Skeletal muscle tissue (tissue), 3 donors: ENCODE measurements at regions not wholly inside any gene's neighbourhood (a gene's known extent, or its start where the extent isn't known, plus 50 kb on each side); places are given as distances from the start of the nearest gene placed in this dataset.

Source experiments
- H3K27ac ChIP-seq: one replicate; pipeline ENCODE4 v1.7.0; 2013; ENCODE audit warnings: mild to moderate bottlenecking, low read depth, low read length, inconsistent platforms
- H3K27me3 ChIP-seq, 3 donors: one replicate each; pipeline ENCODE4 v1.7.0; 2013; ENCODE audit warnings: low read length in 3 of 3; ENCODE audit not compliant: control insufficient read depth in 3 of 3, insufficient read depth in 3 of 3
- H3K36me3 ChIP-seq, 3 donors: one replicate each; pipeline ENCODE4 v1.7.0; 2013; ENCODE audit warnings: low read length in 3 of 3; ENCODE audit not compliant: control insufficient read depth in 3 of 3, insufficient read depth in 3 of 3
- H3K4me1 ChIP-seq, 3 donors: one replicate each; pipeline ENCODE4 v1.7.0; 2013; ENCODE audit warnings: low read length in 3 of 3, mild to moderate bottlenecking in 3 of 3; ENCODE audit not compliant: control insufficient read depth in 3 of 3, insufficient read depth in 3 of 3
- H3K4me3 ChIP-seq, 3 donors: one replicate each; pipeline ENCODE4 v1.7.0; 2013; ENCODE audit warnings: low read length in 3 of 3
- H3K9ac ChIP-seq, 3 donors: one replicate each; pipeline ENCODE4 v1.7.0; 2013; ENCODE audit warnings: low read length in 3 of 3, mild to moderate bottlenecking in 3 of 3, moderate library complexity in 2 of 3, low read depth in 1 of 3
- H3K9me3 ChIP-seq, 3 donors: one replicate each; pipeline ENCODE4 v1.7.0; 2013; ENCODE audit warnings: low read length in 3 of 3; ENCODE audit not compliant: control insufficient read depth in 3 of 3
- donor health status: Osteomylitis.

DNA sequence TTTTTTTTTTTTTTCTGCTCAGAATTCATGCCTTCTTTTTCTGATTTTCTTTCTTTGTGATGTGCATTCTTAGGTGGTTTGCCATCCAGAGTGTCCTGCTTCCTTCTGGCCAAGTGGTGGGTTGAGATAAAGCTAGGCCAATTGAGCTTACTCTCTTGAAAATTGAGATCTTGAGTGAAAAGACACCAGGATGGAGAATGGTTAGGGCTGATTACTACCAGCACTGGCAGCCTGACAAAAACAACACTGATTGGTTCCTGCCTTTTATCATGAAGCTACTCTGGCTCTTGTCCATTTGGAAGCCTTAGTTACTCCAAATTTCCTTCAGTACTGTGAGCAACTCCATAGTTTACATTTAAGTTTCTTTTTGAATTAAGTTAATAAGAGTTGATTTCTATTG lies 404.0 kb downstream of the PPARGC1A start:
- no peak overlapping the region for H3K4me3 ChIP-seq
- no peak overlapping the region for H3K27ac ChIP-seq
- H3K27me3 ChIP-seq = no peaks in the 10 kb centered on the region
- no peaks in the 10 kb centered on the region for H3K4me1 ChIP-seq
- H3K9me3 ChIP-seq = no peaks in the 10 kb centered on the region
- no peaks in the 10 kb centered on the region for H3K36me3 ChIP-seq
- no peak overlapping the region for H3K9ac ChIP-seq

DNA sequence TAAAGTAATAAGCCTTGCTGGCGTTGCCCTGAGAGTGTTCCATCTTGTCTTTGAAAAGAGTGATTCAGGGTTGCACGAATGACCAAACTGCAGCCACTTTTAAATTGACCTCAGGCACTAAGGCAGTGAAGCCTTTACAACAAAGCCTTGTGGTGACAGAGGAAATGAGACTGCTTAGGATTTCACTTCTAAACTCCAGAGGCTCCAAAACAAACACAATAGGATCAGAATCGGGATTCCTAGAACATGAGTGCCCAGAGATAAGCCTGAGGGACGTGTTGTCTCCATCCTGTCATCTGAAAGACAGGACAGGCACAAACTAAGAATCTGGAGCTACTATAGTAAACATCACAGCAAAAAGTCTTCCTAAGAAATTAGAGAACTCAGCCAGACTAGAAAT lies 405.2 kb downstream of the PPARGC1A start:
- Histone ChIP-seq H3K27ac (no peak overlapping the region), H3K9me3 (no peaks in the 10 kb centered on the region), H3K9ac (no peak overlapping the region), H3K4me3 (no peak overlapping the region), H3K36me3 (no peaks in the 10 kb centered on the region), H3K27me3 (no peaks in the 10 kb centered on the region), H3K4me1 (no peaks in the 10 kb centered on the region)

DNA sequence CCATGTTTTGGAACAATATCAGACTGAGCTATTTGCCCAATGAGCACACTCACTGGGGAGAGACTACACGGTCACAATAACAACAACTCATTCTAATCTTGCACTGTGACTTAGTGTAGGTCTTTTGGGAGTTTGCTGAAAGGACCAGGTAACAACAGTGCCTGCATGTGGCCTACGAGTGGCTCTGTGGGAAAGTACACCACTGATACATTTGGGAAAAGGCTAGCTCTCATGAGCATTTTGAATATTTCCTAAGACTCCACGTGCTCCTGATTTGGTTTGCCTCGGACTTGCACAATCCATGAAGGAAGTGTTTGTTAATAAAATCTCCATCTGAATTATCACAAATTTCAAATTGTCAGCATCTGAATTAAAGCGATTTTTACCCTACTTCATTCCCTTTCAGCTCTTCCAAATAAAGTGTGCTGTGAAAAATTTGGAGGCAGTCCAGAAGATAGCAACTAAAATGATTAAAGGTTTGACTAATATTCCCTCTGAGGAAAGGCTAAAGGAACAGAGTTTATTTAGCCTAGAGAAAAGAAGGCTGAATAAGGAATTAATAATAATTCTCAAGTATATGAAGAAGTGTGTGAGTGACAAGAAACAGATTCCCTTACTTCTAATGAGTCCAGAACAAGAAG lies 406.4 kb downstream of the PPARGC1A start:
- Histone ChIP-seq H3K4me1 (no peaks in the 10 kb centered on the region), H3K9ac (no peak overlapping the region), H3K4me3 (no peak overlapping the region), H3K27me3 (no peaks in the 10 kb centered on the region), H3K9me3 (no peaks in the 10 kb centered on the region), H3K36me3 (no peaks in the 10 kb centered on the region), H3K27ac (no peak overlapping the region)

DNA sequence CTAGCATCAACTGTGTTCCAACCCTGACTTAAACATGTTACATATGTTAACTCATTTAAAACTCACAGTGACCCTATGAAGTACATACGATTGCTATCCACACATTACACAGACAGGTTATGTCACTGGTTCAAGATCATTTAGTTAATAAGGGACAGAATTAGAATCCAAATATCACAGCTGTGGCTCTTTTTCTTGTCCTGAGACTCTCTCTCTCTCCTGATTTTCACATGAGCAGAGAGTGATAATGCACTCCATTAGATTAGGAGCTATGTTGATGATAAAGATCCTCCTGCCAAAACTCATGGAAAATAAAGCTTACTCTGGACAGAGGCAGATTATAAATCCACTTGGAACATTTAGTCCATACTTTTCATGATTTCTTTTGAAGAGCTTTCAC lies 408.3 kb downstream of the PPARGC1A start:
- H3K4me3 ChIP-seq = no peak overlapping the region

DNA sequence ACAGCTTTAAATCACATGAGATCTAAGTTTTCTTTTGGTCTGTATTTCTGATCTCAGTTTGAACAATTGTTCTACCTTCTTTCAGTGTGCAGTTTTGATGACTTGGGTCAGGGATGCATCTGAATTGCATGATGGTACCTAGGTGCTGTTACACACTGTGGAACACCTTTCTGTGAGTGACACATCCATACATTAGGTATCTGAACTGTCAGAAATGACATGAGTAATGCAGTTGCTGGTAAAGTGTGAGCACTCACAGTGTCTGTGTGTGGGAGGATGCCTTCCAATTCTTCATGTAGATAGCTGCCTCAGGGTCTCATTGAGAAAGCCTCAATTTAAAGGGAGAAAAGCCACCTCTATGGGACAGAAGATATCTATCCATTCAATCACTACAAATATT lies 411.9 kb downstream of the PPARGC1A start:
- H3K4me1 ChIP-seq = no peaks in the 10 kb centered on the region
- H3K27ac ChIP-seq = no peak overlapping the region
- no peaks in the 10 kb centered on the region for H3K9me3 ChIP-seq
- H3K4me3 ChIP-seq = no peak overlapping the region
- no peaks in the 10 kb centered on the region for H3K27me3 ChIP-seq
- no peaks in the 10 kb centered on the region for H3K36me3 ChIP-seq
- no peak overlapping the region for H3K9ac ChIP-seq

More for the DNA sequence above, 408.3 kb downstream of the PPARGC1A start:
- H3K36me3 ChIP-seq = no peaks in the 10 kb centered on the region
- H3K4me1 ChIP-seq = no peaks in the 10 kb centered on the region
- H3K27me3 ChIP-seq = no peaks in the 10 kb centered on the region
- no peak overlapping the region for H3K27ac ChIP-seq
- no peak overlapping the region for H3K9ac ChIP-seq
- no peaks in the 10 kb centered on the region for H3K9me3 ChIP-seq

DNA sequence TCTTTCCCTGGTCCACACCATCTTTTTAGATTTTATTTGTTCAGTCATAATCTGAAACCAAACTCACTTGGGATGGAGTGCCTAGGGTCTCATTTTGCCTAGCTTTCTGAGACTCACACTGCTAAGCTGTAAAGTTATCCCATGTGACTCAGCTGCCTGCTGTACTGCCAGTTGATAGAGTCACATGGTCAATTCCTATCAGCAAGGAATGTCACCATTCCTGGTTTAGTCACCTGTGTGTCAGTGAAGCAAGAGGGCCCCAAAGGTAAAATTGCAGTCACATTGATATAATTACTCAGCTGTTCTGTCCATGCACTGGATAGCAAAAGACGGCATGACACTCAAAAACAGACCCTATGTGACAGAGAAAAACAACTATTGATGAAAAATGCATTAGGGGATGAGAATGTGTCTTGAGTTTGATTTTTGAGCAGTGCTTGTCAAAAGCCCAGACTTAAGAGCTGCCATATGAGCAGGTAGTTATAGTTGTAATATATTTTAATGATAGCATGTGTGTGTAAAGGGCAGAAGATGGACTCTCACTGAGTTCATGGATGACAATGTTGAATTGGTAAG lies 413.2 kb downstream of the PPARGC1A start:
- H3K4me3 ChIP-seq = no peak overlapping the region
- H3K36me3 ChIP-seq = no peaks in the 10 kb centered on the region
- no peak overlapping the region for H3K9ac ChIP-seq
- no peaks in the 10 kb centered on the region for H3K27me3 ChIP-seq
- no peaks in the 10 kb centered on the region for H3K9me3 ChIP-seq
- no peak overlapping the region for H3K27ac ChIP-seq
- no peaks in the 10 kb centered on the region for H3K4me1 ChIP-seq

DNA sequence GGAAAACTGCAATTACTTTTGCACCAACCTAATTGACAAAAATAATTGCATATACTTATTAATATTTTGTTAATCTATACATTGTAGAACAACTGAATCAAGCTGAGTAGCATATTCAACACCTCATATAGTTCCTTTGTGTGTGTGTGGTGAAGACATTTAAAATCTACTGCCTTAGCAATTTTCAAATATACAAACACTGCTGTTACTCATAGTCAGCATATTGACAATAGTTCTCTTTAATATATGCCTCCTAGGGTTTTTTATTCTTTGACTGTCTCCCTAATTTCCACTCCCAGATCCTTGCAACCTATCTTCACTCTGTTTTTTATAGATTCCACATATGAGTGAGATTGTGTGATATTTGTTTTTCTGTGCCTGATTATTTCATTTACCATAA lies 426.8 kb downstream of the PPARGC1A start:
- peaks cover 0 to 12% (median 0%) of the 10 kb centered on the region in 3 donors for H3K9me3 ChIP-seq
- no peaks in the 10 kb centered on the region for H3K27me3 ChIP-seq
- no peaks in the 10 kb centered on the region for H3K36me3 ChIP-seq
- H3K4me1 ChIP-seq = no peaks in the 10 kb centered on the region
- no peak overlapping the region for H3K9ac ChIP-seq
- no peak overlapping the region for H3K4me3 ChIP-seq
- no peak overlapping the region for H3K27ac ChIP-seq

DNA sequence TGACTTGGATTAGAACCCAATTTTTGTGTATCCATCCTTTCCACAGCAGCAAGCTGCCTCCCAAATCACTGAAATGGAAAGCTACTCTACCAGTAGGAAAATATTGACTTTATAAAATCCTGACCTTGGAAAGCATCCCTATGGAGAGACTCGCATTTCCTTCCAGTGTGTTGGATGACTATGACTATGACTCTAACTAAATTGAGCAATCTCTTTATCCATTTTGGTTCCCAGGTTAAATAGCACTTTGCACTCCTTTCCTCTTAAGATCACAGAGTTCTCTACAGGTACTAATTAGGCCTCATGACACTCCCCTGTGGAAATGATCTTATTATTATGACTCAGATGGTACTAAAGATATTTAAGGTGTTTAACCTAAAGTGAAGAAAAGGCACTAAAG lies 431.8 kb downstream of the PPARGC1A start:
- Histone ChIP-seq H3K9me3 (no peaks in the 10 kb centered on the region), H3K27ac (no peak overlapping the region), H3K36me3 (no peaks in the 10 kb centered on the region), H3K9ac (no peak overlapping the region), H3K4me3 (no peak overlapping the region), H3K27me3 (no peaks in the 10 kb centered on the region), H3K4me1 (peaks cover 0 to 8% (median 0%) of the 10 kb centered on the region in 3 donors)

DNA sequence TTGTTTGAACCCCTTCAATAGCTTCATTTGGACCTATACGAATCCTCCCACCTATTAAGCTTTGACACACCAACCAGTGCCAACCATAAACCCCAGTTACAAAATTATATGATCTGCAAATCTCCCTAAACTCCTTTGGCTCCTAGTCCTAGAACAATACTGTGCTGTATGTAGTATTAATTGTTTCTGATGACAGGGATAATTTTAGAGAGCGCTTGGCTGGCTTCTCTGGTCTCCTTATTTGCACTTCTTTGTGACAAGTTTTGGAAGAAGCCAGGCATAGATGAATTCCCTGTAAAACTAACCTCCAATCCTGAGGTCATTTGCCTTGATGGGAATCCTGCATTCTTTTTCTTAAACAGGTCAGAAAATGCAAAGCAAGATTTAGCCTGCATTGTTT lies 433.0 kb downstream of the PPARGC1A start:
- H3K36me3 ChIP-seq = no peaks in the 10 kb centered on the region
- no peaks in the 10 kb centered on the region for H3K9me3 ChIP-seq
- no peak overlapping the region for H3K4me3 ChIP-seq
- peaks cover 0 to 8% (median 0%) of the 10 kb centered on the region in 3 donors for H3K4me1 ChIP-seq
- no peaks in the 10 kb centered on the region for H3K27me3 ChIP-seq
- no peak overlapping the region for H3K9ac ChIP-seq
- H3K27ac ChIP-seq = no peak overlapping the region

DNA sequence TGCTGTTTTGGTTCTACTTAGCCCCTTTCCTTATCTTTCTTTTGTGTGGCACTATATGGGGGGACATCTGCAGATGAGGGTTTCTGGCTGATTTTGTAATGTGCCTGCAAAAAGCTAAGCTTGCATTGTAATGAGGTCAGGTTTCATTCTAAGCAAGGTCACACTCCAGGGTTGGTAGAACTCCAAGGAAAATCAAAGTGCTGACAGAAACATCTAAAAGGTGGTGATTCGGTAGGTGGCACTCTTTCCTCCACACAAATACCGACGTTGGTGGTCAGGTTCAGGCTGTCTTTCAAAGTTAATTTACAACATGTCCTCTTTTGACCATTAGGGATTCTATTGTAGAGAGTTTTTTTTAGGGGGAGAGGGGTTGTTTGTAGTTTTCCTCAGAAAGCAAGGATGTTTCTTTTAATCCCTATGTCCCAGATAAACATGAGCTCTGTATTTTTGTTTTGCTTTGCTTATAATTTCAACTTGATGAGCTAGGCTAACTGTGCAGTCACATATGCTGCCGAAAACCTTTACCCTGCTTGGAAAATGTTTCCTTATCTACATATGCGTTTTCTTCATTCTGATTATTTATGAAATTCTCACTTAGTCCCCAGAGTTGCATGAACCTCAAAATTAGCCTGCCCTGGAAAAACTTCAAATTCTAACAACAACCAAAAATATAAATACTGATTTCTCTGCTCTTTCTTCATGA lies 434.2 kb downstream of the PPARGC1A start:
- peak overlapping the region in 1 of 3 donors; percentile 32 for H3K4me3 ChIP-seq
- H3K4me1 ChIP-seq = peaks cover 0 to 8% (median 0%) of the 10 kb centered on the region in 3 donors
- H3K9me3 ChIP-seq = no peaks in the 10 kb centered on the region
- peak overlapping the region in 1 of 3 donors; percentile 4 for H3K9ac ChIP-seq
- no peaks in the 10 kb centered on the region for H3K36me3 ChIP-seq
- H3K27ac ChIP-seq = no peak overlapping the region
- no peaks in the 10 kb centered on the region for H3K27me3 ChIP-seq
